ENCODE measurements at regions not wholly inside any gene's neighbourhood (a gene's known extent, or its start where the extent isn't known, plus 50 kb on each side); places are given as distances from the start of the nearest gene placed in this dataset.

GRCh38 chr1:181202986-181203555, 114.6 kb downstream of the IER5 start:
- no peak for ATAC-seq (ENCODE audit: insufficient number of reproducible peaks, low FRiP score, low read depth)

GRCh38 chr1:181204530-181204929, 116.0 kb downstream of the IER5 start:
- no peaks in the 10 kb centered on the region for H3K9me3 ChIP-seq
- H3K4me1 ChIP-seq (ENCODE audit: control insufficient read depth in 1 of 2, low read depth in 2 of 2), result no peaks in the 10 kb centered on the region
- no peak overlapping the region for H3K4me3 ChIP-seq
- DNase-seq (ENCODE audit: low spot score) (no peak), ATAC-seq (ENCODE audit: insufficient number of reproducible peaks, low FRiP score, low read depth) (no peak)
- H3K27ac ChIP-seq, result no peak overlapping the region
- H3K27me3 ChIP-seq (replicated peaks; ENCODE audit: insufficient read depth), result no peaks in the 10 kb centered on the region
- no peaks in the 10 kb centered on the region for H3K36me3 ChIP-seq
- no peak for TF ChIP-seq CTCF (IDR thresholded peaks at IDR 0.05)

More at GRCh38 chr1:181202986-181203555, 114.6 kb downstream of the IER5 start:
- no peak for TF ChIP-seq CTCF (IDR thresholded peaks at IDR 0.05)
- H3K9me3 ChIP-seq, result no peaks in the 10 kb centered on the region
- no peak overlapping the region for H3K4me3 ChIP-seq
- no peaks in the 10 kb centered on the region for H3K36me3 ChIP-seq
- H3K27me3 ChIP-seq (replicated peaks; ENCODE audit: insufficient read depth), result no peaks in the 10 kb centered on the region
- H3K27ac ChIP-seq, result no peak overlapping the region
- DNase-seq (ENCODE audit: low spot score), result no peak
- no peaks in the 10 kb centered on the region for H3K4me1 ChIP-seq (ENCODE audit: control insufficient read depth in 1 of 2, low read depth in 2 of 2)

- no peak for TF ChIP-seq CTCF (IDR thresholded peaks at IDR 0.05)
- Histone ChIP-seq H3K36me3 (no peaks in the 10 kb centered on the region), H3K27me3 (replicated peaks; ENCODE audit: insufficient read depth) (no peaks in the 10 kb centered on the region), H3K4me1 (ENCODE audit: control insufficient read depth in 1 of 2, low read depth in 2 of 2) (no peaks in the 10 kb centered on the region), H3K4me3 (no peak overlapping the region), H3K9me3 (no peaks in the 10 kb centered on the region), H3K27ac (no peak overlapping the region)
- ATAC-seq (ENCODE audit: insufficient number of reproducible peaks, low FRiP score, low read depth) (no peak), DNase-seq (ENCODE audit: low spot score) (no peak)
These were observed 117.4 kb downstream of the IER5 start for GRCh38 chr1:181205901-181206300.

GRCh38 chr1:181206513-181206912, 118.0 kb downstream of the IER5 start:
- ATAC-seq (ENCODE audit: insufficient number of reproducible peaks, low FRiP score, low read depth) (no peak), DNase-seq (ENCODE audit: low spot score) (no peak)
- Histone ChIP-seq H3K27me3 (replicated peaks; ENCODE audit: insufficient read depth) (no peaks in the 10 kb centered on the region), H3K9me3 (no peaks in the 10 kb centered on the region), H3K4me1 (ENCODE audit: control insufficient read depth in 1 of 2, low read depth in 2 of 2) (no peaks in the 10 kb centered on the region), H3K36me3 (no peaks in the 10 kb centered on the region), H3K27ac (no peak overlapping the region), H3K4me3 (no peak overlapping the region)
- TF ChIP-seq CTCF (IDR thresholded peaks at IDR 0.05), result no peak

- DNase-seq (ENCODE audit: low spot score), result no peak
- no peak for TF ChIP-seq CTCF (IDR thresholded peaks at IDR 0.05)
These were observed 118.7 kb downstream of the IER5 start for GRCh38 chr1:181206979-181207790.

More at GRCh38 chr1:181206979-181207790, 118.7 kb downstream of the IER5 start:
- no peaks in the 10 kb centered on the region for H3K36me3 ChIP-seq
- no peak overlapping the region for H3K27ac ChIP-seq
- H3K27me3 ChIP-seq (replicated peaks; ENCODE audit: insufficient read depth), result no peaks in the 10 kb centered on the region
- H3K9me3 ChIP-seq, result no peaks in the 10 kb centered on the region
- ATAC-seq (ENCODE audit: insufficient number of reproducible peaks, low FRiP score, low read depth), result no peak
- H3K4me1 ChIP-seq (ENCODE audit: control insufficient read depth in 1 of 2, low read depth in 2 of 2), result no peaks in the 10 kb centered on the region
- no peak overlapping the region for H3K4me3 ChIP-seq

All from thoracic aorta (tissue), 2 donors.